SK-N-SH treated with all-trans-retinoic acid at 6 μM for 48 hours (cell line): ENCODE measurements at regions not wholly inside any gene's neighbourhood (a gene's known extent, or its start where the extent isn't known, plus 50 kb on each side); places are given as distances from the start of the nearest gene placed in this dataset.

Source experiments
- ARNTL ChIP-seq: fragments of 450-650 bp; formaldehyde crosslinking; IDR thresholded peaks from 2 replicates; pipeline ENCODE4 v1.5.0; 2020; ENCODE audit warnings: low read depth, mild to moderate bottlenecking, moderate library complexity, borderline replicate concordance
- BACH2 ChIP-seq: fragments of 250-450 bp; sonication (Bioruptor Pico); IDR thresholded peaks from 2 replicates; pipeline ENCODE4 v1.9.0; 2021; ENCODE audit warnings: mild to moderate bottlenecking, borderline replicate concordance
- CREB5 ChIP-seq: fragments of 250-450 bp; sonication (Bioruptor Pico); IDR thresholded peaks from 2 replicates; pipeline ENCODE4 v1.5.1; 2020; ENCODE audit warnings: low read depth, mild to moderate bottlenecking, moderate library complexity
- PATZ1 ChIP-seq: fragments of 250-450 bp; sonication (Bioruptor Pico); IDR thresholded peaks from 2 replicates; pipeline ENCODE4 v1.8.0; 2020; ENCODE audit warnings: mild to moderate bottlenecking, moderate library complexity, borderline replicate concordance
- PPARA ChIP-seq: fragments of 250-450 bp; sonication (Bioruptor Pico); IDR thresholded peaks from 2 replicates; pipeline ENCODE4 v1.5.0; 2020; ENCODE audit warnings: mild to moderate bottlenecking, borderline replicate concordance
- RARB ChIP-seq: fragments of 250-450 bp; sonication (Bioruptor Pico); IDR thresholded peaks from 2 replicates; pipeline ENCODE4 v1.8.0; 2021; ENCODE audit warnings: mild to moderate bottlenecking, moderate library complexity
- SNAI2 ChIP-seq: fragments of 250-450 bp; sonication (Bioruptor Pico); IDR thresholded peaks from 2 replicates; pipeline ENCODE4 v1.5.0; 2020; ENCODE audit warnings: mild to moderate bottlenecking, moderate library complexity
- TSHZ2 ChIP-seq: fragments of 250-450 bp; sonication (Bioruptor Pico); IDR thresholded peaks from 2 replicates; pipeline ENCODE4 v1.5.0; 2020; ENCODE audit warnings: mild to moderate bottlenecking, moderate library complexity
- ZFP30 ChIP-seq: fragments of 450-650 bp; formaldehyde crosslinking; IDR thresholded peaks from 2 replicates; pipeline ENCODE4 v1.5.0; 2022; ENCODE audit warnings: mild to moderate bottlenecking, moderate library complexity

GRCh38 chr9:80791836-80792235, 897.5 kb downstream of the TLE1 start:
- TF ChIP-seq PPARA (CRISPR knock-in tag): no peak
- no peak for TF ChIP-seq PATZ1 (CRISPR knock-in tag)
- no peak for TF ChIP-seq SNAI2 (CRISPR knock-in tag)
- TF ChIP-seq BACH2: no peak
- no peak for TF ChIP-seq ARNTL (CRISPR knock-in tag)
- no peak for TF ChIP-seq TSHZ2 (CRISPR knock-in tag)
- TF ChIP-seq CREB5: no peak
- TF ChIP-seq ZFP30 (CRISPR knock-in tag): no peak
- TF ChIP-seq RARB: no peak
